Activated CD4-positive, CD25-positive, alpha-beta regulatory T cell treated with anti-CD3 and anti-CD28 coated beads, Interleukin-2, amount 50 U/mL, for 72 hours (primary cell): ENCODE measurements at regions not wholly inside any gene's neighbourhood (a gene's known extent, or its start where the extent isn't known, plus 50 kb on each side); places are given as distances from the start of the nearest gene placed in this dataset.
"Not testable (repeated sequence)": the region's sequence is repeated elsewhere in the genome, so short reads cannot be mapped to it uniquely, and the experiment has no call there.

ENCODE experiments used
- DNase-seq: peaks from one replicate; pipeline ENCODE4 v3.0.0; 2021

GRCh38 chr2:144631636-144632035 is 111.7 kb upstream of the ZEB2 start:
- DNase-seq: no peak

GRCh38 chr2:144630459-144631215 is 110.7 kb upstream of the ZEB2 start:
- DNase-seq: no peak

- no peak for DNase-seq
Measured at GRCh38 chr2:144629935-144630334, 110.0 kb upstream of the ZEB2 start.

GRCh38 chr2:144628566-144628965 is 108.6 kb upstream of the ZEB2 start:
- no peak for DNase-seq

GRCh38 chr2:144625626-144626025 is 105.7 kb upstream of the ZEB2 start:
- no peak for DNase-seq

GRCh38 chr2:144625226-144625625 is 105.3 kb upstream of the ZEB2 start:
- no peak for DNase-seq

- DNase-seq: no peak
Measured at GRCh38 chr2:144624451-144624850, 104.5 kb upstream of the ZEB2 start.

GRCh38 chr2:144622373-144622772 is 102.5 kb upstream of the ZEB2 start:
- DNase-seq: not testable (repeated sequence)

- no peak for DNase-seq
Measured at GRCh38 chr2:144621266-144621665, 101.3 kb upstream of the ZEB2 start.

- DNase-seq: no peak
Measured at GRCh38 chr2:144619760-144620159, 99.8 kb upstream of the ZEB2 start.

- DNase-seq: not testable (repeated sequence)
Measured at GRCh38 chr2:144617171-144617570, 97.3 kb upstream of the ZEB2 start.

- DNase-seq: no peak
Measured at GRCh38 chr2:144615866-144616565, 96.1 kb upstream of the ZEB2 start.

- no peak for DNase-seq
Measured at GRCh38 chr2:144607891-144608521, 88.1 kb upstream of the ZEB2 start.

GRCh38 chr2:144607099-144607498 is 87.2 kb upstream of the ZEB2 start:
- no peak for DNase-seq

GRCh38 chr2:144606466-144607095 is 86.7 kb upstream of the ZEB2 start:
- DNase-seq: no peak

- no peak for DNase-seq
Measured at GRCh38 chr2:144605231-144605840, 85.4 kb upstream of the ZEB2 start.

GRCh38 chr2:144603334-144603733 is 83.4 kb upstream of the ZEB2 start:
- no peak for DNase-seq

- no peak for DNase-seq
Measured at GRCh38 chr2:144598906-144599305, 79.0 kb upstream of the ZEB2 start.

GRCh38 chr2:144597894-144598593 is 78.1 kb upstream of the ZEB2 start:
- DNase-seq: no peak

- no peak for DNase-seq
Measured at GRCh38 chr2:144597388-144597787, 77.5 kb upstream of the ZEB2 start.

GRCh38 chr2:144596073-144596871 is 76.4 kb upstream of the ZEB2 start:
- no peak for DNase-seq

- no peak for DNase-seq
Measured at GRCh38 chr2:144595686-144596072, 75.8 kb upstream of the ZEB2 start.
